HepG2 (cell line): ENCODE measurements at regions not wholly inside any gene's neighbourhood (a gene's known extent, or its start where the extent isn't known, plus 50 kb on each side); places are given as distances from the start of the nearest gene placed in this dataset.

Source experiments
- AKAP8 ChIP-seq: sonication (generic); formaldehyde crosslinking; IDR thresholded peaks from 2 replicates; pipeline ENCODE4 v1.5.1; 2020; ENCODE audit warnings: mild to moderate bottlenecking, missing genetic modification reagents
- ATF7 ChIP-seq, 2 experiments: fragments of 450-650 bp in 1 of 2; sonication (generic) in 1 of 2; formaldehyde crosslinking in 1 of 2; IDR thresholded peaks; 2 replicates each; pipeline versions ENCODE4 v1.4.0 to v1.6.1; 2016 to 2020; ENCODE audit warnings: antibody characterized with exemption in 1 of 2, mild to moderate bottlenecking in 1 of 2, missing genetic modification reagents in 1 of 2
- ESRRA ChIP-seq: sonication (generic); formaldehyde crosslinking; IDR thresholded peaks from 2 replicates; pipeline ENCODE4 v1.5.1; 2020; ENCODE audit warnings: mild to moderate bottlenecking, low read depth, missing genetic modification reagents
- HOXA9 ChIP-seq: sonication (generic); formaldehyde crosslinking; IDR thresholded peaks from 2 replicates; pipeline ENCODE4 v1.8.1; 2022; ENCODE audit warnings: missing genetic modification reagents, mild to moderate bottlenecking, moderate library complexity, borderline replicate concordance
- KLF9 ChIP-seq: IDR thresholded peaks from 2 replicates; pipeline ENCODE4 v1.6.1; 2016; ENCODE audit warnings: low read depth
- NCOA5 ChIP-seq: sonication (generic); formaldehyde crosslinking; IDR thresholded peaks from 2 replicates; pipeline ENCODE4 v1.4.0; 2020; ENCODE audit warnings: missing genetic modification reagents
- SP140L ChIP-seq: sonication (generic); formaldehyde crosslinking; IDR thresholded peaks from 2 replicates; pipeline ENCODE4 v1.4.0; 2020; ENCODE audit warnings: missing genetic modification reagents, borderline replicate concordance
- TFAP4 ChIP-seq: sonication (generic); IDR thresholded peaks from 2 replicates; pipeline ENCODE4 v1.6.1; 2016; ENCODE audit warnings: low read depth, borderline replicate concordance
- ZNF292 ChIP-seq: sonication (generic); formaldehyde crosslinking; IDR thresholded peaks from 2 replicates; pipeline ENCODE4 v1.8.1; 2022; ENCODE audit warnings: mild to moderate bottlenecking, low read depth, missing genetic modification reagents, borderline replicate concordance
- ZNF446 ChIP-seq: sonication (generic); formaldehyde crosslinking; IDR thresholded peaks from 2 replicates; pipeline ENCODE4 v1.5.0; 2020; ENCODE audit warnings: mild to moderate bottlenecking, missing genetic modification reagents
- ZNF687 ChIP-seq: sonication (generic); formaldehyde crosslinking; IDR thresholded peaks from 2 replicates; pipeline ENCODE4 v1.5.1; 2020; ENCODE audit warnings: mild to moderate bottlenecking, missing genetic modification reagents, moderate library complexity

- TF ChIP-seq ZNF687 (CRISPR knock-in tag) (no peak), TFAP4 (no peak), HOXA9 (CRISPR knock-in tag) (no peak), ZNF292 (CRISPR knock-in tag) (no peak), ESRRA (CRISPR knock-in tag) (no peak), KLF9 (CRISPR knock-in tag) (no peak), ATF7 (IDR thresholded peaks at IDR 0.05) (no peak), ATF7 (CRISPR knock-in tag; IDR thresholded peaks at IDR 0.05) (no peak), ZNF446 (CRISPR knock-in tag) (no peak), AKAP8 (CRISPR knock-in tag) (no peak), SP140L (CRISPR knock-in tag) (no peak), NCOA5 (CRISPR knock-in tag) (no peak)
Measured at GRCh38 chr10:86598151-86598550, 56.2 kb upstream of the OPN4 start (continued).
